Stimulated activated CD8-positive, alpha-beta memory T cell treated with anti-CD3 and anti-CD28 coated beads, Interleukin-15, amount 100 ng/mL, for 4 hours (primary cell): ENCODE measurements at regions not wholly inside any gene's neighbourhood (a gene's known extent, or its start where the extent isn't known, plus 50 kb on each side); places are given as distances from the start of the nearest gene placed in this dataset.
"Not testable (repeated sequence)": the region's sequence is repeated elsewhere in the genome, so short reads cannot be mapped to it uniquely, and the experiment has no call there.

ENCODE experiments used
- DNase-seq, 2 donors: peaks; one replicate each; pipeline ENCODE4 v3.0.0-alpha.2; 2020; ENCODE audit warnings: low read depth in 2 of 2

- DNase-seq = no peak
Measured at GRCh38 chr13:90591260-90591926, 756.1 kb upstream of the MIR17HG start.

DNA sequence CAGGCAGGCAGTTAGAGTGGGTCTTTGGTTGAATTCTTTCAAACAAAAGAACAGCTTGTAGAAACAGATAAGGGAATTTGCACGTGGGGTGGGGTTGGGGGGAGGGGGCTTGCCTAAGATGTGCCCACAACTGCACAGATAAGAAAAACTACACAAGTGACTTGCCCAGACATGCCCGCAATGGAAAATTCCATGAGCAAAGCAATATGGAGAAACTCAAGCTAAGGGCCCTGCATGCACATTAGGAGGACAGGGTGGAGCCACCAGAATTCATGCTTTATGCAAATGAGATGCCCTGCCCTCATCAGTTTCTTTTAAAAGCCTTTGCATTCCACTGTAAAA, 755.6 kb upstream of the MIR17HG start:
- DNase-seq = no peak

- DNase-seq = no peak
Measured at GRCh38 chr13:90592943-90593342, 754.5 kb upstream of the MIR17HG start.

DNA sequence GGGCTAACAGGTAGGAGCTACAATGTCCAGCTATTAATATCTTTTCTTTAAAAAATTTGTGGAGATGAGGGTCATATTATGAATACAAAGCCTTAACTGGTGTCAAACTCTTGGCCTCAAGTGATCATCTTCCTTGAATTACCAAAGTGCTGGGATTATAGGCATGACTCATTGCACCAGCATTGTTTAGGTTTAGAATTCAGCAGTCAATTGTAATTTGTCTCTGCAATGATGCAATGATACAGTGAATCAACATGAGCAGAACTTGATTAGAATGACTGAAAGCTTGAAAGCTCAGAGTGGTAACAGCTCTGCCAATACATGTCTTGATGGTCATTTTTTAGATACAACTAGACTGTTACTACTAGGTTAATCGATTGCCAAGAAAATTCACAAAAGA, 752.8 kb upstream of the MIR17HG start:
- DNase-seq = no peak

DNA sequence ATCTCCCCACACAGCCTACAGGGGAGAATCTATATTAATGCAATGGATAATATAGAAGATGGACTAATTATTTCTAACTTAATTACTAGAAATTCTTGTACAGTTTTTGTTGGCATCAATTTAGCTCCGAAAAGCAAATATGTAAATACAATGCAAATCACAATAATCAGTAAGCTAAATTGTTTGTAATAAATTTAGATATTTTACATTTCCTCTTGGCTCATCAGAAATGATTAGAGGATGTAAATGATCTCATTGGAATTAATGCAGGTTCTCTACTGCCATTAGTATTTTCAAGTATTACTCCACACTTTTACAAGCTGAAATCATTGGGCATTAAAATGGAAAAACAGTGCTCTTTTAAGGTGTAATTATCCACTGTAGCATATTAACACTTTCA, 741.8 kb upstream of the MIR17HG start:
- no peak for DNase-seq

DNA sequence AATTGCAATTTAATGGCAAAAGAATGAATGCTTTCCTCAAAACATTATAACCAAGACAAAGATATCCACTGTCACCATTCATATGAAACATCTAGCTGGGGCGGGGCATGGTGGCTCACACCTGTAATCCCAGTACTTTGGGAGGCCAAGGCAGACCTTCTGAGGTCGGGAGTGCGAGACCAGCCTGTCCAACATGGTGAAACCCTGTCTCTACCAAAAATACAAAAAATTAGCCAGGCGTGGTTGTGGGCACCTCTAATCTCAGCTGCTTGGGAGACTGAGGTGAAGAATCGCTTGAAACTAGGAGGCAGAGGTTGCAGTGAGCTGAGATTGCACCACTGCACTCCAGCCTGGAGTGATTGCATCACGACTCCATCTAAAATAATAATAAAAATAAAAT, 740.6 kb upstream of the MIR17HG start:
- not testable (repeated sequence) for DNase-seq

- DNase-seq = no peak
Measured at GRCh38 chr13:90612391-90612790, 735.1 kb upstream of the MIR17HG start.

DNA sequence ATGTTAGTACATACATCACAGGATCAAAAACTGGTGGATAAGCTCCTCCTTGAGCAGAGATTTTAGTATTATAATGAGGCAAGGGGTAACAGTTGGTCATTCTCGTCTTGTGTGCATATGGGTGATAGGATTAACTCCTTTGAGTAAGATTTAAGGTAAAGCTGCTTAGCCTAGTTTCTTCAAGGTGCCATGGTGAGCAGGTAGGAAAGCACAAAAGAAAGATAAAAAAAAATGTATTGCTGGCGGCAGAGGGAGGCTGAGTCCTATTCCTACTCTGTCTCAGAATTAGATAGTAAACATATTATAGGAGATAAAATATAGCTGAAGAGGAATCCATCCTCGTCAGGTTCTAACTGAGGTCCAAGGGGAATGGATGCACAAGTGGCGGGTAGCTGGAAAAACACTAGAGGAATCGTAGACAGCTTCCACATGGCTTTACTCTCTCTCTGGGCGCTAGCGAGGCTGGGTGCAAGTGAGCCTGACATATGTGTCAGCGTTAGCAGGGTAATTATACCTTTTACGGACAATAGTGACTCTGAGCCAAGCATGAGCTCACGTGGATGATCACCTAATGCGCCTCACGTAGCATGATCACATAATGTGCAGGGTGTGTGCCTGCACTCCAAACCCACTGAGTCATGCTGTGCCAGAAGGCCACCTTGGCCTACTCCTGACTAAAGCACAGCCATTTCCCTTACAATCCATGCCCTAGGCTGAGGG, 734.3 kb upstream of the MIR17HG start:
- DNase-seq = no peak

DNA sequence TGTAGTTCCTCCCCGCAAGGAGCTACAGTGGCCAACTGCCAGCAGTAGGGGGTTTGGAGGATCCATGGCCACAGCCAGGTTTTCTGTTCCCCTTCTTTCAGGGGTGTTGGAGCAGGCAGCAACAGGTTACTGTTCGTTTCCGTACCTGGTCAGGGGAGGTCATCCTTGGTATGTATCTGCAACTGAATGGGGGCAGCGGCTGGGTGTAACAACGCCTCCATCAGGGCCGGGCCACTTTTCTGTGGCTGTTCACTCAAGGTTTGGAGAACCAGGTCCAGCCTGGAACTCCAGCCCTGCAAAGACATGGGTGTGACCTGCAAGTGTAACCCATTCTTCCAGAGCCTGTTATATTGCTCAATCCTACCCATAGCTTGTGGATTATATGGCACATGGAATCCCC, 732.3 kb upstream of the MIR17HG start:
- no peak for DNase-seq

DNA sequence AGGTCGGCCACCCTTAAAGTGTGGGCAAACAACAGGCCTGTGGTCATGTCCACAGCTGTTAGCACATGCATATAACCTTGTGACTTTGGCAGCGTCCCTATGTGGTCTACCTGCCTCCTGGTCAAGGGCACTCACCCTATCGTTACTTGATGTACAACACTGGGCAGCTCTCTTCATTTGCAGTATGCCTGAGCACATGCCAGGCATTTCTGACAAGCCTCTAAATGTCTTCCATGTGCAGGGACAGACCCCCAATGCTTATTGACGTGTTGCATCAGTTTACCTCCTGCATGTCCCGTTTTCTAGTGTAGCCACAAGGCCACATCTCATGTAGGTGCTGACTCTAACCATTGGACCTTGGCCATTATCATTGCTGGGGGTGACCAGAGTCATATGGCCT, 731.7 kb upstream of the MIR17HG start:
- DNase-seq = no peak

GRCh38 chr13:90618133-90618532, 729.4 kb upstream of the MIR17HG start:
- DNase-seq = no peak

DNA sequence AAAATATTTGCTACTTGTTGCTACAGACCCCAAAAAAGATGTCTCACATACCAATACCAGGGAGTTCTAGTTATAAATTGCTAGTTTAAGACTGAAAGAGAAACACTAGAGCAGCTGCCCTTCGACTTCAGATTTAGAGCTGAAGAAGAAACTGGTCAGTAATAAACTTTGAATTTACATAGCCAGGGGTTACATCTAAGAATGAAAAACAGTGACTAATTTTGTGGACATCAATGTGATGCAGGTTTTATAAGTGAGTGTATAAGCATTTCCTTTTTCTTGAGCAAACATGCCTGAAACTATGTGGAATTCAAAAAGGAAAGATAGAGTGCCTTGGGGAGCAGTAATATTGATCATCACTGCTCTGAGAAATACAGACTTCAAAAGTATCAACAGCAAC, 724.9 kb upstream of the MIR17HG start:
- DNase-seq = no peak

DNA sequence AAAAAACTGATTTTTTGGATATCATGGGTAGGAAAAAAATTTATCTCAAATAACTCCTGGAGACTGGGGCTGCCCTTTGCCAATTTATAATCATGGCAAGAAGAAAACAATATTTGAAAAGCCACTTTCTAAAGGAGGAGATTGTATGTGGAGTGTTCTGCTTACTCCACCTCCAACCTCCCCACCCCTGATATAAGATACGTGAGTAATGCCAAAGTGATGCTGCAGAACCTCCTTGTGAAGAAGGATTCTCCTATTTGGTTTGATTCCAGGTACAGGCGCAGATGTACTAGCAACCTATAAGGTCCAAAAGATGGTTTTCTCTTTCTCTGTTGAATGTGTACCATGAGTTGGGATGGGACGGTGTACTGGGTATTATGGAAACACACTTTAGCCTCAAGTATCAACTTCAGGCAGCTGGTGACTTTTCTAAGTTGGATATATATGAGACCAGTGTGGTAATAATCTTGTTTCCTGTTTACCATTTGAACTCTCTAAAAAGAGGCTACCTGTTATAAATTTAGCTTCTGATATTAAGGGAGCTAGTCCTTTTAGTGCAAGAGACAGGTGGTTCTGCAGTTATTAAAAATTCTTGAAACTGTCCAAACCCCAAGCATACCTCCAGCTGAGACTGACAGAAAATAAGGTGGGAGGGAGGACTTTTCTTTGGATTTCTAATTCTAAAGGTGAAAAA, 724.0 kb upstream of the MIR17HG start:
- no peak for DNase-seq

- DNase-seq = no peak
Measured at GRCh38 chr13:90627813-90628212, 719.7 kb upstream of the MIR17HG start.

DNA sequence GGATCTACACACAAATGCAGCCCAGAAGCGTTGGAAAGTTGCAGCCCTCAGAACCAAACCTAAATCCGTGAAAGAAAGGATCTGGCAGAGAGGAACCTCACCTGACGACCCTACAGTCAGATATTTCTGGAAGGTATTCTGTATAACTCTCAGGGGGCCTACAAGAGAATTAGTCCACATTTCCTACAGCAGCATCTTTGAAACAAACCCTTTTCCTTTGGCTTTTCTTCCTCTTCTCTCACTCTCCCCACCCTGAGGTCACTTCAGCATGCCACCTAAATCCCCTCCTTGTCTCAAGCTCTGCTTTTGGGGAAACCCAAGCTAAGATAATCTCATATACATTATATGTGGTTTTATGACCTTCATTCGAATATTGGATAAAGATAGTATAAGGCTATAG, 719.0 kb upstream of the MIR17HG start:
- no peak for DNase-seq

DNA sequence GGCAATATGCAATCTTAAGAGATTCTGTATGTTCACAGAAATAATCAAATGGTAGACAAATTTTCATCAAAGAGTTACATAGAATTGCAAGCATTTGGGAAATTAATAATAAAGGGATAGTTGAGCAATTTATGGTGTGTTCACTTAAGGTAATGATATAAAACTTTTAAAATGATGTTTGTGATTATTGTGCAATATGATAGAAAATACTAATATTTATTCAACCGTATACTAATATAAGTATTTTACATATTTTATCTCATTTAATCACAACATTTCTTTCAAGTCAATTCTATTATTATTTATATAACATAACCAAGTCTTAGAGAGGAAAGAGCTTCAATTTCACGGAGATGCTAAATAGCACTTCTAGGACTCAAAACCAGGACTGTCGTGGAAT, 716.8 kb upstream of the MIR17HG start:
- no peak for DNase-seq

- no peak for DNase-seq
Measured at GRCh38 chr13:90632184-90632583, 715.3 kb upstream of the MIR17HG start.

DNA sequence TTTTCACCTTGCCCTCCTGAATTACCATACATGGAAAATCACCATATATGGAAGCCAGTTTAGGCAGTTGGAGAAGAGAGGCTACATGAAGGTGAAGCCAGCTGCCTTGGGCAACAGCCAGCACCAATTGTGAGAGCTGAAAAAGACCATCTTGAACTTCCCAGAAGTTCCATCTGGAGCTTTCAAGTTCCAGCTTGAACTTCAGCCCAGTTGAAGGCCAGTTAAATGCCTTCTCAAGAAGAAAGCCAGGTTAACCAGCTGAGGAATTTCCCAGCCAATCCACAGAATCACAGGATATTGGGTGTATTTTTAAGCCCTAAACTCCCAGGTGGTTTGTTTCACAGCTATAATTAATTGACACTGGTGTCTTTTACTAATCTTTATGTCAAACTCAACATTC, 713.6 kb upstream of the MIR17HG start:
- DNase-seq = no peak

- DNase-seq = no peak
Measured at GRCh38 chr13:90640976-90641375, 706.5 kb upstream of the MIR17HG start.

DNA sequence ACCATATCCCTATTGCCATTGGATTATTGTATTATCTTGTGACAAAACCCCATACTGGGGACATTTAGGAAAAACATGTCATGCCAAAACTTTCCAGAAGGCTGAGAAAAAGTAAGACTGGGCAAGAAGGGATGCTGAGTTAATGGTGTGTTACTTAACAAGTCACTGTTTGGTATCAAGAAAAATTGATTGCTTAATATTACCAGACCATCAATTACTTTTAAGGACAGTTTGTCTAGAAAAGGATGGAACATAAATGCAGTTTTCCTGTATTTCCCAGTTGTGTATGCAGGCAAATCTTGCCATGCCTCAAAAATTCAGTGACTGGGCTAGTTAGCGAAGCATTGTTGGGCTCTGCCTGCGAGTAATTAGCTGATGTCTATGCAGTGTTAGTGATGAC, 705.6 kb upstream of the MIR17HG start:
- no peak for DNase-seq

DNA sequence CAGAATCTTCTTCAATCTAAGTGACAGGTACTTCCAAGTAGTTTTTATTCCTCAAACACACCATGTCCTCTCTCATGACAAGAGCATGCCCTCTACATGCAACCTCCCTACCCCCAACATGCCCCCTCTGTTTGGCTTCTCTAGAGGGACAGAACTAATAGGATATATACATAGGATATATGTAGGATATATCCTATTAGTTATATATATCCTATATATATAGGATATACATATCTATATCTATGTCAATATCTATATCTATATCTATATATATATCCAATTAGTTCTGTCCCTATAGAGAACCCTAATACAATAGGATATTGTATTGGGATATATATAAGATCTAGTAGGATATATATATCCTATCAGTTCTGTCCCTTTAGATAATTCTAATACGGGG, 701.9 kb upstream of the MIR17HG start:
- no peak for DNase-seq

DNA sequence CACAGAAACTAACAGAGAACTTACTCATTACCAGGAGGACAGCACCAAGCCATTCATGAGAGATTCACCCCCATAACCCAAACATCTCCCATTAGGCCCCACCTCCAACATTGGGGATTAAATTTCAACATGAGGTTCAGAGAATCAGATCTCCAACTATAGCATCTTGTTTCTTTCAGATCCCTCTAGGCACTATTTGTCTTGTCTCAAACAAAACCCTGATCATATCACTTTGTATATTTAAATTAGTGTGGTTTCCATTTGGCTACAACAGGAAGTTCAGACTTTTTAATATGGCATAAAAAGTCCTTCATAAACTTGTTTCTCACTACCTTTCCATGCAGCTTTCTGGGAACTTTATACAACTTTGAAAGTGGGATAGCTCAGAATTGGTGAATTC, 699.0 kb upstream of the MIR17HG start:
- DNase-seq = no peak

DNA sequence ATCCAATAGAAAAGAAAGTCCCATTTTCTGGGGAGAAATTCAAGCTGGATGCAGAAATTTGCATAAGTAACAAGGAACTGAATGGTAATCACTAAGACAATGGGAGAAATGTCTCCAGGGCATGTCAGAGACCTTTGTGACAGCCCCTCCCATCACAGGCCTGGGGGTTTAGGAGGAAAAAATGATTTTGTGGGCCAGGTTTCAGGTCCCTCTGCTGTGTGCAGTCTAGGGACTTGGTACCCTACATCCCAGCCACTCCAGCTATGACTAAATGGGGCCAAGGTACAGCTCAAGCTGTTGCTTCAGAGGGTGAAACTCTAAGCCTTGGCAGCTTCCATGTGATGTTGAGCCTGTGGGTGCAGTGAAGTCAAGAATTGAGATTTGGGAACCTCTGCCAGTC, 695.5 kb upstream of the MIR17HG start:
- DNase-seq = no peak
